ENCODE measurements at regions not wholly inside any gene's neighbourhood (a gene's known extent, or its start where the extent isn't known, plus 50 kb on each side); places are given as distances from the start of the nearest gene placed in this dataset.
"Not testable (repeated sequence)": the region's sequence is repeated elsewhere in the genome, so short reads cannot be mapped to it uniquely, and the experiment has no call there.

DNA sequence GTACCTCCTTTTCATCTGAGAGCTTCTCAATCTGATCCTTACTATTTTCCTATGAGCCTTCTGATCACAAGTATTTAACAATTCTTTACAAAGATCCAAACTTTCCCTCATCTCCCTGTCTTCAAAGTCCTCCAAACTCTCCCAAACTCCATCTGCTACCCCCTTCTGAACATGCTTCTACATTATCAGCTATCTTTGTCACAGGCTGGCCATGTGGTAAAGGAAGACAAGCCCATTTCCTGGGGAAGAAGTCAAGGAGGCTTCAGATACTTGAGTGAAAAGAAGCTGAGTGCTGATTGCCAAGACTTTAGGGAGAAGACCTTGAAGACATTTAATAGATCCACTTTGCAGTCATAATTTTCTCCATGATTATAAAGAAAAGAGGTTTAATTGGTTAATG is 231.4 kb downstream of the CWH43 start:
- no peak overlapping the region for H3K9ac ChIP-seq (ENCODE audit: low read length)
- no peaks in the 10 kb centered on the region for H3K4me1 ChIP-seq (ENCODE audit: control insufficient read depth, low read depth, low read length)
- H3K36me3 ChIP-seq (ENCODE audit: control insufficient read depth, low read depth, low read length): no peaks in the 10 kb centered on the region
- H3K27ac ChIP-seq (ENCODE audit: low read length): no peak overlapping the region
- H3K27me3 ChIP-seq (ENCODE audit: control insufficient read depth, insufficient read depth, low read length): no peaks in the 10 kb centered on the region
- H3K4me3 ChIP-seq (ENCODE audit: low read length): no peak overlapping the region
- H3K9me3 ChIP-seq (ENCODE audit: control insufficient read depth, low read depth, low read length): peaks cover 75% of the 10 kb centered on the region

DNA sequence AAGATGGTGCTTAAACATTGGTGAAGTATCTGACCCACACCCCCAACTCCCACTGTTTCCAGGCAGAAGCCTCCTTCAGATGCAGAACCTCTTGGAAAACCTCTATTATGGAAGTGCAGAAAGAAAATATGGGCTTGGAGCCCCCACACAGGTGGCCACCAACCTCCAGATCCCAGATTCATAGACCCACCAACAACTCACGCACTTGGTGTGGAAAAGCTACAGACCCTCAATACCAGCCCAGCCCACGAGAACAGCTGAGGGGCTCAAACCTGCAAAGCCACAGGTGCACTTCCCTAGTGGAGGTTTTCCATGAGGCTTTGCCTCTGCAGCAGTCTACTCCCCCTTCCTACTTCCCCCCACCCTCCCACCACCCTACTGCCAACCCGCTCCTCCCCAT is 232.0 kb downstream of the CWH43 start:
- H3K9ac ChIP-seq (ENCODE audit: low read length); H3K4me3 ChIP-seq (ENCODE audit: low read length); H3K4me1 ChIP-seq (ENCODE audit: control insufficient read depth, low read depth, low read length); H3K36me3 ChIP-seq (ENCODE audit: control insufficient read depth, low read depth, low read length); H3K27ac ChIP-seq (ENCODE audit: low read length); H3K27me3 ChIP-seq (ENCODE audit: control insufficient read depth, insufficient read depth, low read length): not testable (repeated sequence)
- H3K9me3 ChIP-seq (ENCODE audit: control insufficient read depth, low read depth, low read length): peaks cover 75% of the 10 kb centered on the region

DNA sequence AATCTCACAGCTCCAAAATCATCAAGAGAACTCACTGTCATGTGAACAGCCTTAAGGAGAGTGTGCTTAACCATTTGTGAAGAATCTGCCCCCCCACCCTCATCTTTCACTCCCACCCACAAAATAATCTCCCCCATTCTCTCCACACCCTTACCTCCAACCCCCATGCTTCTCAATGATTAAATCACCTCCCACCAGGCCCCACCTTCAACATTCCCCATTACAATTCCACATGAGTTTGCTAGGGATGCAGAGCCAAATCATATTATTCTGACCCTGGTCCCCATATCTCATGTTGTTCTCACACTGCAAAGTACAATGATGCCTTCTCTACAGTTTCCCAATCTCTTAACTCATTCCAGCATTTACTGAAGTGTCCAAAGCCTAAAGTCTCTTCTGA is 232.9 kb downstream of the CWH43 start:
- H3K4me3 ChIP-seq (ENCODE audit: low read length); H3K27ac ChIP-seq (ENCODE audit: low read length); H3K9ac ChIP-seq (ENCODE audit: low read length); H3K4me1 ChIP-seq (ENCODE audit: control insufficient read depth, low read depth, low read length); H3K27me3 ChIP-seq (ENCODE audit: control insufficient read depth, insufficient read depth, low read length); H3K36me3 ChIP-seq (ENCODE audit: control insufficient read depth, low read depth, low read length): not testable (repeated sequence)
- H3K9me3 ChIP-seq (ENCODE audit: control insufficient read depth, low read depth, low read length): peaks cover 67% of the 10 kb centered on the region

DNA sequence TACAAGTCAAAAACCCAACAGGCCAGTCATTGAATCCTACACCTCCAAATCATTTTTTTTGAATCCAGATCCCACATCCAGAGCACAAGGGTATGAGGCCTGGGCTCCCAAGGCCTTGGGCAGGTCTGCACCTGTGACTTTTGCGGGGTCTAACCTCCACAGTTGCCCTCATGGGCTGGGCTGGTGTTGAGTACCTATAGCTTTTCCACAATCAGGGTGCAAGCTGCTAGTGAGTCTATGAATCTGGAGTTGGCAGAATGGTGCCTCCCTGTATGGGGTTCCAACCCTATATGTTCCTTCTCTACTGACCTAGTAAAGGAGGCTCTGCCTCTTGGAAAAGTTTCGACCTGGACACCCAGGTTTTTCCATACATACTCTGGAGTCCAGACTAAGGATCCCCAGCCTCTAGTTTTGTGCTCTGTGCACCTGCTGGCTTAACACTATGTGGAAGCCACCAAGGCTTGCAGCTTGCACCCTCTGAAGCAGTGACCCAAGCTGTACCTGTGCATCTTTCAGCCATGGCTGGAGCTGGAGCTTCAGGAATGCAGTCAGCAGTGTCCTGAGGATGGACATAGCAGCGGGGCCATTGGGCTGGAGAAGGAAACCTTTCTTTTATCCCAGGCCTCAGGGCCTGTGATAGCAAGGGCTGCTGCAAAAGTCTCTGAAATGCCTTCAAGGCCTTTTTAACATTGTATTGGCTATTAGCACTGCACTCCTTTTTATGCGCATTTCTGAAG is 233.6 kb downstream of the CWH43 start:
- H3K27ac ChIP-seq (ENCODE audit: low read length); H3K9ac ChIP-seq (ENCODE audit: low read length); H3K4me1 ChIP-seq (ENCODE audit: control insufficient read depth, low read depth, low read length); H3K36me3 ChIP-seq (ENCODE audit: control insufficient read depth, low read depth, low read length); H3K27me3 ChIP-seq (ENCODE audit: control insufficient read depth, insufficient read depth, low read length); H3K4me3 ChIP-seq (ENCODE audit: low read length): not testable (repeated sequence)
- peaks cover 60% of the 10 kb centered on the region for H3K9me3 ChIP-seq (ENCODE audit: control insufficient read depth, low read depth, low read length)

DNA sequence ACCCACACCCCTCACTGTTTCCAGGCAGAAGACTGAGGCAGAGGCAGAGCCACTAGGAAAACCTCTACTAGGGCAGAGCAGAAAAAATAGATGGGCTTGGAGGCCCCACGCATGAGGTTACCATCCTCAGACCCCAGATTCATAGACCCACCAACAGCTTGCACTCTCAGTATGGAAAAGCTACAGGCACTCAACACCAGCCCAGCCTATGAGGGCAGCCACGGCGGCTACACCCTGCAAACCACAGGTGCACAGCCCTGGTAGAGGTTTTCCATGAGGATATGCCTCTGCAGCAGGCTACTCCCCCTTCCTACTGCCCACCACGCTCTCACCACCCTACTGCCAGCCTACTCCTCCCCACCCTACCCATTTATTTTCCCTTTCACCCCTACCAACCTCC is 235.1 kb downstream of the CWH43 start:
- H3K4me3 ChIP-seq (ENCODE audit: low read length): no peak overlapping the region
- H3K36me3 ChIP-seq (ENCODE audit: control insufficient read depth, low read depth, low read length): no peaks in the 10 kb centered on the region
- H3K27ac ChIP-seq (ENCODE audit: low read length): no peak overlapping the region
- H3K4me1 ChIP-seq (ENCODE audit: control insufficient read depth, low read depth, low read length): no peaks in the 10 kb centered on the region
- H3K9me3 ChIP-seq (ENCODE audit: control insufficient read depth, low read depth, low read length): peaks cover 50% of the 10 kb centered on the region
- no peaks in the 10 kb centered on the region for H3K27me3 ChIP-seq (ENCODE audit: control insufficient read depth, insufficient read depth, low read length)
- H3K9ac ChIP-seq (ENCODE audit: low read length): no peak overlapping the region

DNA sequence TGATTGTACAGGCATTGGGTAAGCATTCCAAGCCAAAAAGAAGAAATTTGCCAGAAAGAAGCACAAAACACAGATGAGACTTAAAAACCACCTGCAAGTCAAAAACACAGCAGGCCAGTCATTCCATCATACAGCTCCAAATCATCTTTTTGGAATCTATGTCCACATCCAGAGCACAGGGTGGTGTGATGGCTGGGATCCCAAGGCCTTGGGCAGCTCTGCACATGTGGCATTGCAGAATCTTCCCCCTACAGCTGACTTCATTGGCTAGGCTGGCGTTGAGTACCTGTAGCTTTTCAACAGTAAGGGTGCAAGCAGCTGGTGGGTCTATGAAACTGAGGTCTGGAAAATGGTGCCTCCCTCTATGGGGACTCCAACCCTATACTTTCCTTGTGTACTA is 236.7 kb downstream of the CWH43 start:
- not testable (repeated sequence) for H3K9ac ChIP-seq (ENCODE audit: low read length); H3K4me3 ChIP-seq (ENCODE audit: low read length); H3K36me3 ChIP-seq (ENCODE audit: control insufficient read depth, low read depth, low read length); H3K27me3 ChIP-seq (ENCODE audit: control insufficient read depth, insufficient read depth, low read length); H3K4me1 ChIP-seq (ENCODE audit: control insufficient read depth, low read depth, low read length); H3K27ac ChIP-seq (ENCODE audit: low read length)
- peaks cover 41% of the 10 kb centered on the region for H3K9me3 ChIP-seq (ENCODE audit: control insufficient read depth, low read depth, low read length)

DNA sequence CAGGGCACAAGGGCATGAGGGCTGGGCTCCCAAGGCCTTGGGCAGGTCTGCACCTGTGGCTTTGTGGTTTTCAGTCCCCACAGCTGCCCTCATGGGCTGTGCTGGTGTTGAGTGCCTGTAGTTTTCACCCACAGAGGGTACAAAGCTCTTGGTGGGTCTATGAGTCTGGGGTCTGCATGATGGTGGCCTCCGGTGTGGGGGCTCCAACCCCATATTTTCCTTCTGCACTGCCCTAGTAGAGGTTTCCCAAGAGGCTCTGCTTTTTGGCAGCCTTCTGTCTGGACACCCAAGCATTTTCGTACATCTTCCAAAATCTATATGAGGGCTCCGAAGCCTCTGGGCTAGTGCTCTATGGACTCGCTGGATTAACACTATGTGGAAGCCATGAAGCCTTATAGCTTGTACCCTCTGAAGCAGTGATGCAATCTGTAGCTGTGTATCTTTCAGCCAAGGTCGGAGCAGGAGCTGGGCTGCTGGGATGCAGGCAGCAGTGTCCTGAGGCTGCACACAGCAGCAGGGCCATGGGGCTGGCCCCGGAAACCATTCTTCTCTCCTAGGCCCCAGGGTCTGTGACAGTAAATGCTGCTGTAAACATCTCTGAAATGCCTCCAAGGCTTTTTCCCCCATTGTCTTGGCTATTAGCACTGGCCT is 240.3 kb downstream of the CWH43 start:
- H3K4me1 ChIP-seq (ENCODE audit: control insufficient read depth, low read depth, low read length); H3K4me3 ChIP-seq (ENCODE audit: low read length); H3K9ac ChIP-seq (ENCODE audit: low read length); H3K27ac ChIP-seq (ENCODE audit: low read length); H3K27me3 ChIP-seq (ENCODE audit: control insufficient read depth, insufficient read depth, low read length); H3K36me3 ChIP-seq (ENCODE audit: control insufficient read depth, low read depth, low read length): not testable (repeated sequence)
- H3K9me3 ChIP-seq (ENCODE audit: control insufficient read depth, low read depth, low read length): peaks cover 19% of the 10 kb centered on the region

DNA sequence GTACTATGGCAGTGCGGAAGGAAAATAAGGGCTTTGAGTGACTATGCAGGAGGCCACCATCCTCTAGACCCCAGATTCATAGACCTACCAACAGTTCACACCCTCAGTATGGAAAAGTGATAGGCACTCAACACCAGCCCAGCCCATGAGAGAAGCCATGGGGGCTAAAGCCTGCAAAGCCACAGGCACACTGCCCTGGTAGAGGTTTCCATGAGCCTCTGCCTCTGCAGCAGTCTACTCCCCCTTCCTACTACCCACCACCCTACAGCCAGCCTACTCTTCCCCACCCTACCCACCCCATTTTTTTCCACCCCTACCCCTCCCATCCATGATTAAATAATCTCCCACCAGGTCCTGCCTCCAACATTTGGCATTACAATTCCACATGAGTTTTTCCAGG is 241.9 kb downstream of the CWH43 start:
- not testable (repeated sequence) for H3K4me1 ChIP-seq (ENCODE audit: control insufficient read depth, low read depth, low read length); H3K9me3 ChIP-seq (ENCODE audit: control insufficient read depth, low read depth, low read length); H3K4me3 ChIP-seq (ENCODE audit: low read length); H3K27me3 ChIP-seq (ENCODE audit: control insufficient read depth, insufficient read depth, low read length); H3K36me3 ChIP-seq (ENCODE audit: control insufficient read depth, low read depth, low read length); H3K9ac ChIP-seq (ENCODE audit: low read length); H3K27ac ChIP-seq (ENCODE audit: low read length)

DNA sequence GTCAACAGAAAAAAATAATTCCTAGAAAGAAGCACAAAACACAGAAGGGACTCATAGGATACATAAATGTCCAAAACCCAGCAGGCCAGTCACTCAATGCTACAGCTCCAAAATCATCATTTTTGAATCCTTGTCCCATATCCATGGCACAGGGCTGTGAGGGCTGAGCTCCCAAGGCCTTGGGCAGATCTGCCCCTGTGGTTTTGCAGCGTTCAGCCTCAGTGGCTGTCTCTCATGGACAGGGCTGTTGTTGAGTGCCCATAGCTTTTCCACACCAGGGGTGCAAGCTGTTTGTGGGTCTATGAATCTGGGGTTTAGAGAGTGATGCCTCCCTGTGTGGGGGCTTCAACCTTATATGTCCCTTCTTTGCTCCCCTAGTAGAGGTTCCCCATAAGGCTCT is 243.2 kb downstream of the CWH43 start:
- H3K27me3 ChIP-seq (ENCODE audit: control insufficient read depth, insufficient read depth, low read length); H3K36me3 ChIP-seq (ENCODE audit: control insufficient read depth, low read depth, low read length); H3K27ac ChIP-seq (ENCODE audit: low read length); H3K4me3 ChIP-seq (ENCODE audit: low read length); H3K4me1 ChIP-seq (ENCODE audit: control insufficient read depth, low read depth, low read length); H3K9ac ChIP-seq (ENCODE audit: low read length): not testable (repeated sequence)
- peaks cover 10% of the 10 kb centered on the region for H3K9me3 ChIP-seq (ENCODE audit: control insufficient read depth, low read depth, low read length)

DNA sequence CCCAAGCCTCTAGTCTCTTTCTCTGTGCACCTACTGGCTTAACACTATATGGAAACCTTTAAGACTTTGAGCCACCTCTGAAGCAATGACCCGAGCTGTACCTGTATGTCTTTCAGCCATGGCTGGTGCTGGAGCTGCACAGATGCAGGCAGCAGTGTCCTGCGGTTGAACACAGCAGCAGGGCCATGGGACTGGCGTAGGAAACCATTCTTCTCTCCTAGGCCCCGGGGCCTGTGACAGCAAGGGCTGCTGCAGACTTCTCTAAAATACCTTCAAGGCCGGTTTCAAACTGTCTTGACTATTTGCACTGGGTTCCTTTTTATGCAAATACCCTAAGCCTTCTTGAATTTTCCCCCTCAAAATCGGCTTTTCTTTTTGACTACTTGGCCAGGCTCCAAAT is 243.6 kb downstream of the CWH43 start:
- H3K9ac ChIP-seq (ENCODE audit: low read length): not testable (repeated sequence)

DNA sequence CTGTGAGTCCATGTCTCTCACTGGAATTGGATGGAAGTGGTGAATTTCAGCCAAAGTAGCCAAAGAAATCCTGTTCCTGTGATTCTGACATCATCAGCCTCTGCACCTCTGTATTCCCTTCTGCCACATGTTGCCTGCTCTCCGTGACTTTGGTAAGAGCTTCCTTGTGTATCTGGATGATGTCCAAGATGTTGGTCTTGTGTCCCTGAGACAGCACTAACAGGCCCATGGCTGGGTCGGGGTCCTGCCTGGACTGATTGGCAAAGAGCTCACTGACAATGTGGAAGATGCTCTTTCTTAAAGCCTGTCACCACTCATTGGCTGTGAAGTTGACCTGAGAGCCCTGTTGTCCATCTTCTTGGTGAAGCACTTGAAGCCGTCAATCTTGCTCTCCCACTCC is 247.3 kb downstream of the CWH43 start:
- not testable (repeated sequence) for H3K9ac ChIP-seq (ENCODE audit: low read length); H3K27me3 ChIP-seq (ENCODE audit: control insufficient read depth, insufficient read depth, low read length); H3K4me1 ChIP-seq (ENCODE audit: control insufficient read depth, low read depth, low read length); H3K36me3 ChIP-seq (ENCODE audit: control insufficient read depth, low read depth, low read length); H3K4me3 ChIP-seq (ENCODE audit: low read length); H3K27ac ChIP-seq (ENCODE audit: low read length)
- peaks cover 19% of the 10 kb centered on the region for H3K9me3 ChIP-seq (ENCODE audit: control insufficient read depth, low read depth, low read length)

More for the DNA sequence above, 243.6 kb downstream of the CWH43 start:
- not testable (repeated sequence) for H3K4me1 ChIP-seq (ENCODE audit: control insufficient read depth, low read depth, low read length); H3K27ac ChIP-seq (ENCODE audit: low read length); H3K27me3 ChIP-seq (ENCODE audit: control insufficient read depth, insufficient read depth, low read length); H3K4me3 ChIP-seq (ENCODE audit: low read length); H3K36me3 ChIP-seq (ENCODE audit: control insufficient read depth, low read depth, low read length)
- peaks cover 10% of the 10 kb centered on the region for H3K9me3 ChIP-seq (ENCODE audit: control insufficient read depth, low read depth, low read length)

DNA sequence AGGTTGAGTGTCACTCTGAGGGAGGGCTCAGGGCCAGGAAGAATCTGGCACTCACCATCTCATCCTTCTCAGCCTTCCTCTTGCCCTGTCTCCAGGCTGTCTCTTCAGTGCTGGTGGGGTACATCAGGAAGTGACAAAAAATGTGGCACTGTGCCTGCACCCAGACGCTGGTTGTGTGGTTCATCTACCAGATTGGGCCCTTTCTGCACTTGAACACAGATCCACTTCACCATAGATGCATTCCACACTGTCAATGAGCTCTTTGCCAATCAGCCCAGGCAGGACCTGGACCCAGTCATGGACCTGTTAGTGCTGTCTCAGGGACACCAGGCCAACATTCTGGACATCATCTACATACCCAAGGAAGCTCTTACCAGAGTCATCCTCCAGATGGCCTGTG is 247.7 kb downstream of the CWH43 start:
- H3K27ac ChIP-seq (ENCODE audit: low read length); H3K36me3 ChIP-seq (ENCODE audit: control insufficient read depth, low read depth, low read length); H3K4me3 ChIP-seq (ENCODE audit: low read length); H3K9ac ChIP-seq (ENCODE audit: low read length); H3K27me3 ChIP-seq (ENCODE audit: control insufficient read depth, insufficient read depth, low read length); H3K4me1 ChIP-seq (ENCODE audit: control insufficient read depth, low read depth, low read length): not testable (repeated sequence)
- peaks cover 19% of the 10 kb centered on the region for H3K9me3 ChIP-seq (ENCODE audit: control insufficient read depth, low read depth, low read length)

All from iPS-18a (cell line).